ENCODE measurements at regions not wholly inside any gene's neighbourhood (a gene's known extent, or its start where the extent isn't known, plus 50 kb on each side); places are given as distances from the start of the nearest gene placed in this dataset.

DNA sequence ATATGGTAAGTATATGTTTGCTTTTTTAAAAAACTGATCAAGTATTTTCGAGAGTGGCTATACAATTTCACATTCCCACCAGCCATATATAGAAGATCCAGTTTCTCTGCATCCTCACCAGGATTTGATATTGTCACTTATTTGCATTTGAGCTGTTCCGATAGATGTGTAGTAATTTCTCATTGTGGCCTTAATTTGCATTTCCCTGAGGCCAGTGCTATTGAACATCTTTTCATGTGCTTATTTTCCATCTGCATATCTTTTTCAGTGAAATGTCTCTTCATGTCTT lies 72.9 kb upstream of the VASH1 start:
- Histone ChIP-seq H2AFZ (ENCODE audit: low read depth, low read length) (no peak overlapping the region), H3K27me3 (ENCODE audit: control insufficient read depth in 1 of 2, insufficient read depth in 1 of 2, low read length in 2 of 2) (no peaks in the 10 kb centered on the region), H3K9ac (ENCODE audit: low read length) (no peak overlapping the region), H3K4me1 (ENCODE audit: control insufficient read depth, insufficient read depth, low read depth, low read length) (no peaks in the 10 kb centered on the region), H3K27ac (ENCODE audit: low read length, poor library complexity, severe bottlenecking) (no peak overlapping the region), H4K8ac (ENCODE audit: low read length) (no peak overlapping the region), H3K23ac (ENCODE audit: low read length in 2 of 2) (no peak overlapping the region), H2BK15ac (ENCODE audit: low read depth, poor library complexity, severe bottlenecking) (no peak overlapping the region), H3K14ac (ENCODE audit: low read length in 2 of 2) (no peak overlapping the region), H3K9me3 (ENCODE audit: control insufficient read depth, low read length) (peaks cover 21% of the 10 kb centered on the region), H3K4me3 (ENCODE audit: insufficient read depth in 1 of 2, low read depth in 1 of 2, low read length in 2 of 2) (no peak overlapping the region), H2BK120ac (ENCODE audit: low read depth, low read length) (no peak overlapping the region), H2AK5ac (ENCODE audit: low read length, severe bottlenecking) (no peak overlapping the region), H2BK5ac (ENCODE audit: low read depth, low read length, poor library complexity, severe bottlenecking) (no peak overlapping the region), H2BK12ac (ENCODE audit: low read length in 2 of 2) (no peak overlapping the region), H3K36me3 (ENCODE audit: control insufficient read depth in 1 of 2, insufficient read depth in 2 of 2, low read depth in 1 of 2, low read length in 2 of 2) (no peaks in the 10 kb centered on the region), H3K18ac (ENCODE audit: low read depth in 1 of 2, low read length in 2 of 2) (no peak overlapping the region), H3K4ac (ENCODE audit: low read depth in 1 of 2, low read length in 2 of 2) (no peak overlapping the region), H3K79me1 (replicated peaks; ENCODE audit: low read length, poor library complexity, severe bottlenecking) (no peaks in the 10 kb centered on the region), H4K91ac (ENCODE audit: low read length) (no peak overlapping the region), H3K4me2 (ENCODE audit: low read length, poor library complexity, severe bottlenecking) (no peak overlapping the region)
- WGBS: 88% methylated on average over 1 of the region's 2 CpGs
- DNase-seq: no peak

DNA sequence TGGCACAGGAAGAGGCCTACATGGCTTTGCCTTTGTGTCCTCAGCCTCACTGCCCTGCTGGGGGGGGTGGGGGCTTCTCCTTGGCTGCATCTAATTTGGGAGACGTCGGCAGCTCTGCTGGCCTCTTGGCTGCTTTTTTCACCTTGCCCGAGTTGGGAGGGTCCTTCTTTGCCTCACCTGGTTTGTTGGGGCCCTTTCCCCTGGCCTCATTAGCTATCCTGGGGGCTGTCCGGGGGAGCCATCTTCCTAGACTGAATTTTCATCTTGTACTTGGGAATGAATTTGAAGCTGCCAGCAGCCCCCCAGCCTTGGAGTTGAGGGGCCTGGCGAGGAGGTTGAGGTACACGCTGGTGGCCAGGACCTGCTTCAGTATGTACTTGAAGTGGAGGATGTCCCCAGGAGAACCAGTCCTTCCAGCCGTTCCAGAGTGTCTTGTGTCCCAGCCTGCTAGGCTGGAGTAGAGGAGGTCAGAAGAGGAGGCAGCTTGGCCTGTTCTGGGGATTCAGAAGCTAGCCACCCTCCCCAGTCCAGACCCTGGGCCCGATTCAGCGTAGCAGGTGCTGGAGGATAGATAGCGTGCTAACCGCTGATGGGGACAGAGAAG lies 70.7 kb upstream of the VASH1 start:
- Histone ChIP-seq H3K9me3 (ENCODE audit: control insufficient read depth, low read length) (peaks cover 21% of the 10 kb centered on the region), H3K4me2 (ENCODE audit: low read length, poor library complexity, severe bottlenecking) (no peak overlapping the region), H2BK5ac (ENCODE audit: low read depth, low read length, poor library complexity, severe bottlenecking) (no peak overlapping the region), H3K9ac (ENCODE audit: low read length) (no peak overlapping the region), H3K4ac (ENCODE audit: low read depth in 1 of 2, low read length in 2 of 2) (no peak overlapping the region), H3K18ac (ENCODE audit: low read depth in 1 of 2, low read length in 2 of 2) (no peak overlapping the region), H2AK5ac (ENCODE audit: low read length, severe bottlenecking) (no peak overlapping the region), H3K79me1 (replicated peaks; ENCODE audit: low read length, poor library complexity, severe bottlenecking) (no peaks in the 10 kb centered on the region), H4K8ac (ENCODE audit: low read length) (no peak overlapping the region), H3K14ac (ENCODE audit: low read length in 2 of 2) (no peak overlapping the region), H3K27ac (ENCODE audit: low read length, poor library complexity, severe bottlenecking) (no peak overlapping the region), H3K27me3 (ENCODE audit: control insufficient read depth in 1 of 2, insufficient read depth in 1 of 2, low read length in 2 of 2) (peaks cover 0 to 4% of the 10 kb centered on the region in 2 experiments), H3K23ac (ENCODE audit: low read length in 2 of 2) (no peak overlapping the region), H3K4me1 (ENCODE audit: control insufficient read depth, insufficient read depth, low read depth, low read length) (no peaks in the 10 kb centered on the region), H2BK120ac (ENCODE audit: low read depth, low read length) (no peak overlapping the region), H4K91ac (ENCODE audit: low read length) (no peak overlapping the region), H3K4me3 (ENCODE audit: insufficient read depth in 1 of 2, low read depth in 1 of 2, low read length in 2 of 2) (no peak overlapping the region), H2BK12ac (ENCODE audit: low read length in 2 of 2) (no peak overlapping the region), H2BK15ac (ENCODE audit: low read depth, poor library complexity, severe bottlenecking) (no peak overlapping the region), H2AFZ (ENCODE audit: low read depth, low read length) (no peak overlapping the region), H3K36me3 (ENCODE audit: control insufficient read depth in 1 of 2, insufficient read depth in 2 of 2, low read depth in 1 of 2, low read length in 2 of 2) (no peaks in the 10 kb centered on the region)
- no peak for DNase-seq
- WGBS: 94% methylated on average over 11 of the region's 11 CpGs

DNA sequence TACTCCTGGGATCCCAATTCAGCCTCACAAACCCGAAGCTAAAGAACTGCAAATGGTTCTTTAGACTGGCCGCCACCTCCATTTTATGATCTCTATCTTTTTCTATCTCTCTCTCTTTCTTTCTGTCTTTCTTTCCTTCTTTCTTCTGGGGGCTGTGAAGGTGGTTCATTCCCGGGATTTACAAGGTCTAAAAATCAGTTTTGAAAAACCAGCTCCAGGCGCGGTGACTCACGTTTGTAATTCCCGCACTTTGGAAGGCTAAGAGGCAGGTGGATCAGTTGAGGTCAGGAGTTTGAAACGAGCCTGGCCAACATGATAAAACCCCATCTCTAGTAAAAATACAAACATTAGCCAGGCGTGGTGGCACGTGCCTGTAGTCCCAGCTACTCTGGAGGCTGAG lies 67.2 kb upstream of the VASH1 start:
- Histone ChIP-seq H3K4me2 (ENCODE audit: low read length, poor library complexity, severe bottlenecking) (no peak overlapping the region), H3K27ac (ENCODE audit: low read length, poor library complexity, severe bottlenecking) (no peak overlapping the region), H3K79me1 (replicated peaks; ENCODE audit: low read length, poor library complexity, severe bottlenecking) (no peaks in the 10 kb centered on the region), H3K4me3 (ENCODE audit: insufficient read depth in 1 of 2, low read depth in 1 of 2, low read length in 2 of 2) (no peak overlapping the region), H2BK120ac (ENCODE audit: low read depth, low read length) (no peak overlapping the region), H2AFZ (ENCODE audit: low read depth, low read length) (no peak overlapping the region), H4K8ac (ENCODE audit: low read length) (no peak overlapping the region), H3K9ac (ENCODE audit: low read length) (no peak overlapping the region), H3K27me3 (ENCODE audit: control insufficient read depth in 1 of 2, insufficient read depth in 1 of 2, low read length in 2 of 2) (peaks cover 15 to 16% of the 10 kb centered on the region in 2 experiments), H3K4ac (ENCODE audit: low read depth in 1 of 2, low read length in 2 of 2) (no peak overlapping the region), H3K23ac (ENCODE audit: low read length in 2 of 2) (no peak overlapping the region), H3K4me1 (ENCODE audit: control insufficient read depth, insufficient read depth, low read depth, low read length) (no peaks in the 10 kb centered on the region), H2BK15ac (ENCODE audit: low read depth, poor library complexity, severe bottlenecking) (no peak overlapping the region), H2BK12ac (ENCODE audit: low read length in 2 of 2) (no peak overlapping the region), H2BK5ac (ENCODE audit: low read depth, low read length, poor library complexity, severe bottlenecking) (no peak overlapping the region), H4K91ac (ENCODE audit: low read length) (no peak overlapping the region), H3K36me3 (ENCODE audit: control insufficient read depth in 1 of 2, insufficient read depth in 2 of 2, low read depth in 1 of 2, low read length in 2 of 2) (no peaks in the 10 kb centered on the region), H3K9me3 (ENCODE audit: control insufficient read depth, low read length) (peaks cover under 1% of the 10 kb centered on the region), H3K14ac (ENCODE audit: low read length in 2 of 2) (no peak overlapping the region), H2AK5ac (ENCODE audit: low read length, severe bottlenecking) (no peak overlapping the region), H3K18ac (ENCODE audit: low read depth in 1 of 2, low read length in 2 of 2) (no peak overlapping the region)
- no peak for DNase-seq
- WGBS: 68% methylated on average over 9 of the region's 10 CpGs

DNA sequence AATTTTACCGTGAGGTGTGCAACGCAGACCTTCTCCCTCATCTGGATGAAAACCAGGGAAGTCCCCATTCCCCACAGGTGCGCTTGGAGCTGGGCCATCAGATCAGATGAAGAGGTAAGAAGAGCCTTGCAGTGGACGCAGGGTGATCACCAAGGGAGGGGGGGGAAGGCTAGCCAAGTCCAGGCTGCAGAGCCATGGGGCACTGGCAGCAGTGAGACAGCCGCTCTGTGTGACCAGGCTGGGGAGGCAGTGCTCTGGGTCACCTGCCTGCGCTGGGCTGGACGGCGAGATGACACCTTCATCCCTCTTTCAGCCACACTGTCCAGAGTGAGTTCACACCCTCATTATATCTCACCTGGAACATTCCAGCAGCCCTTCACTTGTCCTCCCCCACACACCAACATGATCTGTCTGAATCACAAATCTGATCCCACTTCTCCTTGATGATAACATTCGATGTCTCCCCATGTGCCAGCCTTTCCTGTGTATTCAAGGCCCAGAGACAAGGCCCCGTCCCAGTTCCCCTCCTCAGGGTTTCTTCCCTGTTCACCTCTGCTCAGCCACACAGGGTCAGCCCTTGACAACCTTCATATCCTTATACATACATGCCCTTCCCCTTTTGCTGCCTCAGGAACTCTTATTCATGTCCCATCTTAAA lies 65.9 kb upstream of the VASH1 start:
- H2BK15ac ChIP-seq (ENCODE audit: low read depth, poor library complexity, severe bottlenecking): no peak overlapping the region
- H3K9me3 ChIP-seq (ENCODE audit: control insufficient read depth, low read length): no peaks in the 10 kb centered on the region
- no peak overlapping the region for H3K4ac ChIP-seq (ENCODE audit: low read depth in 1 of 2, low read length in 2 of 2)
- H3K27ac ChIP-seq (ENCODE audit: low read length, poor library complexity, severe bottlenecking): no peak overlapping the region
- no peak overlapping the region for H2BK12ac ChIP-seq (ENCODE audit: low read length in 2 of 2)
- no peak overlapping the region for H3K4me3 ChIP-seq (ENCODE audit: insufficient read depth in 1 of 2, low read depth in 1 of 2, low read length in 2 of 2)
- H3K18ac ChIP-seq (ENCODE audit: low read depth in 1 of 2, low read length in 2 of 2): peak overlapping the region in 1 of 2 experiments; percentile 52
- H3K4me1 ChIP-seq (ENCODE audit: control insufficient read depth, insufficient read depth, low read depth, low read length): no peaks in the 10 kb centered on the region
- no peaks in the 10 kb centered on the region for H3K79me1 ChIP-seq (replicated peaks; ENCODE audit: low read length, poor library complexity, severe bottlenecking)
- H2AK5ac ChIP-seq (ENCODE audit: low read length, severe bottlenecking): no peak overlapping the region
- H2AFZ ChIP-seq (ENCODE audit: low read depth, low read length): no peak overlapping the region
- no peak overlapping the region for H2BK5ac ChIP-seq (ENCODE audit: low read depth, low read length, poor library complexity, severe bottlenecking)
- no peak for DNase-seq
- peak overlapping the region in 1 of 2 experiments; percentile 32 for H3K14ac ChIP-seq (ENCODE audit: low read length in 2 of 2)
- H4K8ac ChIP-seq (ENCODE audit: low read length): no peak overlapping the region
- H4K91ac ChIP-seq (ENCODE audit: low read length): no peak overlapping the region
- peak overlapping the region in 1 of 2 experiments; percentile 59 for H3K23ac ChIP-seq (ENCODE audit: low read length in 2 of 2)
- no peak overlapping the region for H2BK120ac ChIP-seq (ENCODE audit: low read depth, low read length)
- no peaks in the 10 kb centered on the region for H3K36me3 ChIP-seq (ENCODE audit: control insufficient read depth in 1 of 2, insufficient read depth in 2 of 2, low read depth in 1 of 2, low read length in 2 of 2)
- no peak overlapping the region for H3K4me2 ChIP-seq (ENCODE audit: low read length, poor library complexity, severe bottlenecking)
- no peak overlapping the region for H3K9ac ChIP-seq (ENCODE audit: low read length)
- H3K27me3 ChIP-seq (ENCODE audit: control insufficient read depth in 1 of 2, insufficient read depth in 1 of 2, low read length in 2 of 2): peaks cover 15 to 19% of the 10 kb centered on the region in 2 experiments
- 83% methylated on average over 10 of the region's 10 CpGs for WGBS
